ENCODE measurements at regions not wholly inside any gene's neighbourhood (a gene's known extent, or its start where the extent isn't known, plus 50 kb on each side); places are given as distances from the start of the nearest gene placed in this dataset.

DNA sequence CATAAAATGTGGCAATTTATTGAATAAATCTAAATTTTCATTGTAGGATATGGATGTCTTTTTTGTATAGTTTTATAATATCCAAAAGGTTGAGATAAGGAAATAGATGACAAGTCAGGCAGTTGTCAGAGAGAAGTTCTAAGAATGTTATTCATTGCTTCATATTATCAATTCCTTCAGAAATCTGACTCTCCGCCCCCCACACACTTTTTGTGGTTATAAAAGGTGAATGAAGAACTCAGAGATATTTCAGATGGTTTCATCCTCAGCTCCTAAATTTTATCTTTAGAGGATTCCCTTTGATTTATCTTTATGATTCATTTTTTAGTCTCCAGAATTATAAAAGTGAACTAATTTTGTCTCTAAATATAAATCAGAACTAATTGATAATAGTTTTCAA, 136.1 kb upstream of the NOX3 start:
- no peak for DNase-seq (ENCODE audit: low spot score)
- Histone ChIP-seq H3K36me3 (no peaks in the 10 kb centered on the region), H3K4me3 (no peak overlapping the region), H3K9me3 (no peaks in the 10 kb centered on the region), H3K27me3 (replicated peaks; ENCODE audit: insufficient read depth) (no peaks in the 10 kb centered on the region), H3K4me1 (replicated peaks) (no peaks in the 10 kb centered on the region), H3K27ac (no peak overlapping the region)
- 98% methylated on average over 1 of the region's 1 CpG for WGBS
- TF ChIP-seq POLR2AphosphoS5 (IDR thresholded peaks at IDR 0.05) (no peak), POLR2A (IDR thresholded peaks at IDR 0.05) (no peak)
- TF ChIP-seq, protein P1, sequence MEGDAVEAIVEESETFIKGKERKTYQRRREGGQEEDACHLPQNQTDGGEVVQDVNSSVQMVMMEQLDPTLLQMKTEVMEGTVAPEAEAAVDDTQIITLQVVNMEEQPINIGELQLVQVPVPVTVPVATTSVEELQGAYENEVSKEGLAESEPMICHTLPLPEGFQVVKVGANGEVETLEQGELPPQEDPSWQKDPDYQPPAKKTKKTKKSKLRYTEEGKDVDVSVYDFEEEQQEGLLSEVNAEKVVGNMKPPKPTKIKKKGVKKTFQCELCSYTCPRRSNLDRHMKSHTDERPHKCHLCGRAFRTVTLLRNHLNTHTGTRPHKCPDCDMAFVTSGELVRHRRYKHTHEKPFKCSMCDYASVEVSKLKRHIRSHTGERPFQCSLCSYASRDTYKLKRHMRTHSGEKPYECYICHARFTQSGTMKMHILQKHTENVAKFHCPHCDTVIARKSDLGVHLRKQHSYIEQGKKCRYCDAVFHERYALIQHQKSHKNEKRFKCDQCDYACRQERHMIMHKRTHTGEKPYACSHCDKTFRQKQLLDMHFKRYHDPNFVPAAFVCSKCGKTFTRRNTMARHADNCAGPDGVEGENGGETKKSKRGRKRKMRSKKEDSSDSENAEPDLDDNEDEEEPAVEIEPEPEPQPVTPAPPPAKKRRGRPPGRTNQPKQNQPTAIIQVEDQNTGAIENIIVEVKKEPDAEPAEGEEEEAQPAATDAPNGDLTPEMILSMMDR (IDR thresholded peaks at IDR 0.05), result no peak
- intact Hi-C loops (cut with DNase I), result no loop called here

DNA sequence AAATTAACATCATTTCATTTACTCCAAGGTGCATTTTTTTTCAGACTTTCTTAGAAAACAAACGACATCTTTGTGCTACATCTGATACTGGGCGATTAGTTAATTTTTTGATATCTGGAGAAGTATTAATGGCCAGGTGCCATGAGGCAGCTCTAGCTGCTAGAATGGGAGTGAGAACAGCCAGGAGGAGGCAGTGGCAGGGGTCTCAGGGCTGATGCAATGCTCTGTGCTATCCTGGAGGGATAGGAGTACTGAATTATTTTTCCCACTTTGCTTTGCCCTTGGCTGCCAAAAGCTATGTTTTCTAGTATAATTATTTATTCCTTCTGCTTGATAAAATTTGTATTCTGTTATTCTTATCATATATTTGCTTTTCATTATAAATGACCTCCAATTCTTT, 133.6 kb upstream of the NOX3 start:
- intact Hi-C loops (cut with DNase I), result no loop called here
- no peaks in the 10 kb centered on the region for H3K4me1 ChIP-seq (replicated peaks)
- H3K27me3 ChIP-seq (replicated peaks; ENCODE audit: insufficient read depth), result no peaks in the 10 kb centered on the region
- H3K4me3 ChIP-seq, result no peak overlapping the region
- H3K27ac ChIP-seq, result no peak overlapping the region
- H3K36me3 ChIP-seq, result no peaks in the 10 kb centered on the region
- DNase-seq (ENCODE audit: low spot score), result no peak
- H3K9me3 ChIP-seq, result no peaks in the 10 kb centered on the region
- TF ChIP-seq, protein P1 (IDR thresholded peaks at IDR 0.05), result no peak
- no peak for TF ChIP-seq POLR2A (IDR thresholded peaks at IDR 0.05)
- TF ChIP-seq POLR2AphosphoS5 (IDR thresholded peaks at IDR 0.05), result no peak
- 88% methylated on average over 2 of the region's 2 CpGs for WGBS

DNA sequence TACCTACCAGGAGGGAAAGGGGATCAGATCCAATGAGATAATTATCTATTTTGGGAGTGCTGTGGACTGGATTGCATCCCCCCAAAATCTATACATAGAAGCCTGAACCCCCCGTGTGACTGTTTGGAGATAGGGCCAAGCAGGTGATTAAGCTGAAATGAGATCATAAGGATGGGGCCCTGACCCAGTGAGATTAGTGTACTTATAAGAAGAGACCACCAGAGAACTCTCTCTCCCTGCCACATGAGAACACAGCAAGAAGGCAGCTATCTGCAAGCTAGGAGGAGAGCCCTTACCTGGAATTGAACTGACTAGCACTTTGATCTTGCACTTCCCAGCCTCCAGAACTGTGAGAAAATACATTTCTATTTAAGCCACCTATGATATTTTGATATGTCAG, 132.2 kb upstream of the NOX3 start:
- WGBS, result 88% methylated on average over 1 of the region's 1 CpG
- H3K36me3 ChIP-seq, result no peaks in the 10 kb centered on the region
- no peak for DNase-seq (ENCODE audit: low spot score)
- H3K27ac ChIP-seq, result no peak overlapping the region
- H3K27me3 ChIP-seq (replicated peaks; ENCODE audit: insufficient read depth), result no peaks in the 10 kb centered on the region
- TF ChIP-seq POLR2AphosphoS5 (IDR thresholded peaks at IDR 0.05) (no peak), POLR2A (IDR thresholded peaks at IDR 0.05) (no peak)
- TF ChIP-seq, protein P1 (IDR thresholded peaks at IDR 0.05), result no peak
- intact Hi-C loops (cut with DNase I), result no loop called here
- H3K4me3 ChIP-seq, result no peak overlapping the region
- H3K9me3 ChIP-seq, result no peaks in the 10 kb centered on the region
- H3K4me1 ChIP-seq (replicated peaks), result no peaks in the 10 kb centered on the region

DNA sequence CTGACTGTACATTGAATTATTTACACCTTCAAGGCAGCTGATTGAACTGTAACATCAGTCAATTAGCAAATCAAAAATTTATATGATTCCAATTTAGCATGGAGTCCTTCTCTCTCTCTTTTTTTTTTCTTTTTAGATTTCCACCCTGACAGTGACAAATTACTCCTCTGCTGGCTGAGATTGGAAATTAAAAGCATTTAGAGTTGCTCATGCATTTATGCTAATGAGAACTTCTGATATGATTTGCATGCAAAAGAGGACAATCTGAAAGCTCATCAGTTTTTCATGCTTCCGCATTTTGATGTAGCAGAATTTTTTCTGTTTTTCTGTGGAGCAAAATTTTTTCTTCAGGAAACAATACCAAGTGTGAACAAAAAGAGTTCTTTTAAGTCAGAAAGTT, 130.5 kb upstream of the NOX3 start:
- H3K4me3 ChIP-seq, result no peak overlapping the region
- WGBS, result 86% methylated on average over 1 of the region's 1 CpG
- no peaks in the 10 kb centered on the region for H3K4me1 ChIP-seq (replicated peaks)
- intact Hi-C loops (cut with DNase I), result no loop called here
- no peaks in the 10 kb centered on the region for H3K27me3 ChIP-seq (replicated peaks; ENCODE audit: insufficient read depth)
- no peak overlapping the region for H3K27ac ChIP-seq
- H3K36me3 ChIP-seq, result no peaks in the 10 kb centered on the region
- DNase-seq (ENCODE audit: low spot score), result no peak
- TF ChIP-seq POLR2A (IDR thresholded peaks at IDR 0.05) (no peak), POLR2AphosphoS5 (IDR thresholded peaks at IDR 0.05) (no peak)
- TF ChIP-seq, protein P1 (IDR thresholded peaks at IDR 0.05), result no peak
- H3K9me3 ChIP-seq, result no peaks in the 10 kb centered on the region

DNA sequence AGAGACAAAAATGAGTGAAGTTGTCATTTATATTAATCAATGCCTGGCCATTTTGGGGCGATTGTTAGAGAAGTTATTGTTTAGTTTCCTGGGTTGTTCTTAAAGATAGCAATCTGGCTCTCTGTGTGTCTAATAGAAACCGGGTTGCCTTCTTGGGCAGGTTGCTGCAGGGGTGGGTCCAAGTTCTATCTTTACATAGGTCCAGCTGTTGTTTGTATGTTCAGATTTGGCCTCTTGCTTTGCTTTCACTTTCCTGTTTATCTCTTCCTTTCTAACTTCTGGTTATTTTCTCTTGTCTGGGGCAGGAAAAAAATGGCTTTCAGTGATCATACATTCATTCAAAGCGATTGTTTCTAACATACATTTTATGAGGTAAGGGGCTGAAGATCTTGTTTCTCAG, 128.4 kb upstream of the NOX3 start:
- H3K27me3 ChIP-seq (replicated peaks; ENCODE audit: insufficient read depth), result no peaks in the 10 kb centered on the region
- no peaks in the 10 kb centered on the region for H3K36me3 ChIP-seq
- H3K4me3 ChIP-seq, result no peak overlapping the region
- TF ChIP-seq, protein P1 (IDR thresholded peaks at IDR 0.05), result no peak
- TF ChIP-seq POLR2AphosphoS5 (IDR thresholded peaks at IDR 0.05) (no peak), POLR2A (IDR thresholded peaks at IDR 0.05) (no peak)
- no peak overlapping the region for H3K27ac ChIP-seq
- WGBS, result 44% methylated on average over 3 of the region's 3 CpGs
- no peaks in the 10 kb centered on the region for H3K4me1 ChIP-seq (replicated peaks)
- H3K9me3 ChIP-seq, result no peaks in the 10 kb centered on the region
- no peak for DNase-seq (ENCODE audit: low spot score)
- intact Hi-C loops (cut with DNase I), result no loop called here

Measured in prostate gland (tissue), 2 donors.